CD4-positive, alpha-beta T cell treated with Interleukin-1 beta for 1 hour (primary cell): ENCODE measurements at regions not wholly inside any gene's neighbourhood (a gene's known extent, or its start where the extent isn't known, plus 50 kb on each side); places are given as distances from the start of the nearest gene placed in this dataset.

Experiments
- DNase-seq, 2 donors: peaks; one replicate each; pipeline ENCODE4 v3.0.0-alpha.2; 2020 to 2022

DNA sequence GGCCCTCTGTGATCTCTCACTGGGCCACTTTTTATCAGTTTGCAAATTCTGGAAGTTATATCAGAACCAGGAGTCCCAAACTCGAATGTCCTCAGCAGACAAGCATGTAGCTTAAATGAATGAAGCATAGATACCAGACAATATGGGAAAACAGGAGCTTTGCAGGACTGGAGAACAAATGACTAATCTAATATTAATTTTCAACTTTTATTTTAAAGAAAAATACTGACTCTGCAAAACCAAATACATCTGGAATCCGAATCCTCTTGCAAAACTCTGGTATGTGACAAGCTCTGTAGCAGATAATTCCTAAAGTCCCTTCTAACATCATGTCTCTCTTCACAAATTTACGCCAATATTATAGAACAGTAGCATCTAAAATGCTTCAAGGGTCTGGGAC is 427.4 kb downstream of the TTLL7 start:
- DNase-seq, result no peak

DNA sequence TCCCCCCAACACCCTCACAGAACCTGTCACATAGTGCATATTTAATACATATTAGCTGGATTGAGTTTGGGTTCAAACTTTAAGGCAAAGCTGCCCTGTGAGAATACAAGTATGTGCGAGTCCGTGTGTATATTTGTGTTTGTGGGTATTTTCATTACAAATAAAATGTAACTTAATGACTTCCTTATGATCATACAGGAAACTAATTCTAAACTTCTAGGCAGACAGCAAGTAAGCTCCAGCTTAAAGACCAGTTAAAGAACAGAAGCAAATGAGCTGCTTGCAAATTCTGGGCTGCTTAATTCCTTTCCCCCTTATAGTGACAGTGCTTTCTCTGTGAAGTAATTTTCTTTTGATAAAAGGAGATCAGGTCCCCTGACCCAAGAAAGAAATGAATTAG is 437.6 kb downstream of the TTLL7 start:
- no peak for DNase-seq

DNA sequence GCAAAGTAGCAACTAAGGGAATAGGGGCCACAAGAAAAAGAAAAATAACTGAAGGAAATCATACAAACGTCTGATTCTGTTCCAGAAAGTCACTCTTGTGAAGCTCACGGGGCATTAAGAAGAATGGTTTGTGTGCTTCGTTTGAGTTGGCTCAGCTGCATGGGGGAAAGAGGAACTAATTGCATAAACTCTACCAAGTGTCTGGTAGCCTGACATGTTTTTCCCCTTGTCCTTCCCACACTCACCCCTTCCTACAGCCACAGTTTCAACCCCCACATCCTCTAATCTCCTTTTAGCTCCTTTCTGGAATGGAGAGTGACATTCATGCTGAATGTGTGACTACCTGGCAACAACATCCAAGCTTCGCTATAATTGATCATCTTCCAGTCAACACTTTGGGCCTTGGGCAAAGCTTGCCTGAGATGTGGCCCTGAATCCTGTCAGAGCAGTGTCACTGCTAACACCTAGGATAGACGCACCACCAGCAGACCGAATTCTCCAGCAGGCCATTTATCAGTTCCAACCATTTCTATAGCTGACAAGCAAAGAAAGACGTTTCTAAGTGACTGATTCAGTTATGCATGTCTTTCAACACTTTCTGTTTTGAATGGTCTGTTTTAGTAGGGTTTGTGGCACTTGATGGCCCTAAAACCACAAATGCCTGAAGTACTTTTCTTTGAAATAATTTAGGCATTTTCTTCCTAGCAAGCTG is 439.6 kb downstream of the TTLL7 start:
- no peak for DNase-seq

DNA sequence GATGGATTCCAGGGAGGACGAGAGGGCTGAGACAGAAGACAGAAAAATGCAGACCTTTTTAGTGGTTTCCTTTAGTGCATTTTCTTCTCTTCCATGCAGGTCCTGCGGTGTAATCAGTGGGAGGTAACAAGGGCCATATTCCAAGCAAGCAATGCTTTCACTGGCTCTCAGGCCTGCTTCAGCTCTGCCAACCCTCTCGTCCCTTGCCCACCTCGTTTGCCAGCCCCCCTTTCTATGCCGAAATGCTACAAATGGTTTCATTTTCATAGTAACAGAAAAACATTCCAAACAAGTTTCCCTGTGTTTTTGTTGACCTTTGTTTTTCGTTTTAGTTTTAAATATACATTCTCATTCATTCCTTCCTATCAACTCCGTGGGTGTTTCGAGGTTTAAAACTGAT is 443.1 kb downstream of the TTLL7 start:
- no peak for DNase-seq

DNA sequence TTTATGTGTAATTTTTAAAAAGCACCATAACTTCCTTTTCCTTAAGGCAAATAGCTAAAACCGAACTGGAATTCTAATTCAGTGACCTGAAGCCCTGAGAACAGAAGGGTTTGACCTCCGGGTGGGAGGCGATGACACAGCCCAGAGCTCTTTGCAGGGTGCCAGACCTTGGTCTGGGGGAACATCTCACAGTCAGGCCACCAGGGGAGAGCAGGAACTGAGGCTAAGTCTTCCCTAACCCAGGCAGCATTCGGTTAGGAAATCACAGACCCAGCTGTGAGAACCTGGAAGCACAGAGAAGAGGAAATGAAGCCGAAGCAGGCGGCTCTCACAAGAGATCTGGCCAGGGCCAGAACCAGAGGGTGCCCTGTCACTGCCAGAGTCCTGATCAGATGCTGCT is 444.8 kb downstream of the TTLL7 start:
- DNase-seq, result no peak

DNA sequence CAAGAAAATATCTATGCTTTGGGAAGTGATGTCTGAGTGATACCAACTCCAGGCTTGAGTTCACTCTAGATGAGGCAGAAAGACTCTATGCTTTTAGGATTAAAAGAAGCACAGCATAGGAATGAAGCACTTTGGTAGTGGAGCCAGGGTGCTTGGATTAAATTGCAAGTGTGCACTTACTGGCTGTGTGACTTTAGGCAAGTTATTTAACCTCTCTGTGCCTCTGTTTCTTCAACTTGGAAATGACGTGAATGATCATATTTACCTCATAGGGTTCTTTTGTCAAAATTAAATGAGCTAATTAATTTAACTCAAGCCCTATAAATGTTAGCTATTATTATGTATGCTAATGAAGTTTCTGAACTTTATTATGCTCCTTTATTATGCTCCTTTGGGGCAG is 446.1 kb downstream of the TTLL7 start:
- DNase-seq, result no peak

DNA sequence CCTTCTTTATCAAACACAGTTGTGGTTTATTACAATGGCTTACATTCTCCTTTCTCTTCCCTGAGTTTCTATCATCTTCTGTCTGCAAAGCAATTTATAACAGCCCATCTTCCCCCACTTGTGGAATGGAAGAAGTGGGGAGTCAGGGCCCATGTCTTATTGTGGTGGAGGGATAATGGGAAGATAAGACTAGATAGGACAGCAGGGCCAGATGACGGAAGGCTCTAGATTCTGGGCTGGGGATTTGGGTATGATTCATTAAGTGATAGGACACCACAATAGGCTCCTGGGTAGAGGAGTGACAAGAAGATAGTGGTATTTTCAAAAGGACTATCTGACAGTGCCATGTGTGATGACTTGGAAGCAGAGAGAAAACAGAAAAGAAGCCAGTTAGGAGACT is 450.6 kb downstream of the TTLL7 start:
- DNase-seq, result no peak

DNA sequence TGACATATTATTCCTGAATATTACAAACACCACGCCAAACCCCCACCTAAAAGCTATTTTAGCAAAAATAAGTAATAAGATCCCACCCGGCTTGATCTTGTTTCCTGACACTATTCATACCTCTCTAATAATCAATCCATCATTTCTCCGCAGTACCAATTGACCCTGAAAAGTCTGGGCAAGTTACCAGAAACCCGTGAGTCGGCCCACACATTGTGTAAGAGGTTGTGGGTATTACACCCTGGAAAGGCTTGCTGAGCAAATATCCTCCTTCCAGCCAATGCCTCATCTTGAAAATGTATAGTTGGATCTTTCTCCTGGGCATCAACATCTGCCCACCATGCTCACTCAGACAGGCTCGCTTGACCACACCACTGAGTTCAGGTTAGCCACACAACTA is 451.0 kb downstream of the TTLL7 start:
- DNase-seq, result no peak

DNA sequence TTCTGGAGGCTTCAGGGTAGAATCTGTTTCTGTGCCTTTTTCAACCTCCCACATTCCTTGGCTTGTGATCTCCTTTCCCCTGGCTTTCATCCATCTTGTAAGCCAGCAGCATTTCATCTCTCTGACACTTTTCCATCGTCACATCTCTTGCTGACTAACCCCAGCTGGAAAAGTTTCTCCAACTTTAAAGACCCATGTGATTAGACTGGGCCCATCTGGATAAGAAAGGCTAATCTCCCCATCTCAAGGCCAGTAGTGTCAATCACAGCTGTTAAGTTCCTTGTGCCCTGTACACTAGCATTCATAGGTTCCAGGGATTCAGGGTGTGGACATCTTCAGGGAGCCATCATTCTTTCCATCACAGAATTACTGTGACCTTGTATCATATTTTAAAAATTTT is 452.1 kb downstream of the TTLL7 start:
- no peak for DNase-seq

DNA sequence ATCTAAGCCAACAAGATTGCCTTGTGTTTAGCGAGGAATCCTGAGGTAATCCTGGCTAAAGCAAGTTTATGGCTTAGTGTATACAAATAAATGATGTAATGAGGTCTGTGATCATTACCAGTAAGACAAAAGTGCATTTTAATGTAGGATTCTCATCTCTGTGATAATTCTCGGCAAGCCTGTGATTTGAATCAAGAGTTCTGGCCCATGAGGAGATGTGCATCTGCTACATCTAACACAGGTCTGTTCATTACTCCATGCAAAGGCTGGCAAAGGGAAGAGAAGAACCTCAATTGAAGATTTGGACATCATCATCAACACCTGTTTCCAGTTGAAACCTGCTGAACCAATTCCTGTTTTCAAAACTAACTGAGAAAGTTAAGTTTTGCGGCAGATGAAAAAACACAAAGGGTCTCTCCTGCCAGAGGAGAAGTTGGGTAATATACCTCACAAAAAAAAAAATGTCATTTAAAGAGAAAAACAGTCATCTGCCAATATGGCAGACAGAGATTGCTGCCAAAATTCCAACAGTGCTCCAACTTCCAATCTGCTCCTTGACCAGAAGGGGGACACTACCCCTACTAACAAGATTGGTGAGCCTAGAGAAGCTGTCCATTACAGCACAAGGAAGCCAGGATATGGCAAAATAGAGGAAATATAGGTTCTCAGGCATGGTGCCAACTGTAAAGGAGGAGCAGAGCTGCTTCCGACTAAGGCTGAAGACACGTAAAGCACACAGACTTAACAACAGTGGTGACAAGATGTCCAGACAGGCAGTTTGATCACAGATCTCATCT is 453.7 kb downstream of the TTLL7 start:
- no peak for DNase-seq

DNA sequence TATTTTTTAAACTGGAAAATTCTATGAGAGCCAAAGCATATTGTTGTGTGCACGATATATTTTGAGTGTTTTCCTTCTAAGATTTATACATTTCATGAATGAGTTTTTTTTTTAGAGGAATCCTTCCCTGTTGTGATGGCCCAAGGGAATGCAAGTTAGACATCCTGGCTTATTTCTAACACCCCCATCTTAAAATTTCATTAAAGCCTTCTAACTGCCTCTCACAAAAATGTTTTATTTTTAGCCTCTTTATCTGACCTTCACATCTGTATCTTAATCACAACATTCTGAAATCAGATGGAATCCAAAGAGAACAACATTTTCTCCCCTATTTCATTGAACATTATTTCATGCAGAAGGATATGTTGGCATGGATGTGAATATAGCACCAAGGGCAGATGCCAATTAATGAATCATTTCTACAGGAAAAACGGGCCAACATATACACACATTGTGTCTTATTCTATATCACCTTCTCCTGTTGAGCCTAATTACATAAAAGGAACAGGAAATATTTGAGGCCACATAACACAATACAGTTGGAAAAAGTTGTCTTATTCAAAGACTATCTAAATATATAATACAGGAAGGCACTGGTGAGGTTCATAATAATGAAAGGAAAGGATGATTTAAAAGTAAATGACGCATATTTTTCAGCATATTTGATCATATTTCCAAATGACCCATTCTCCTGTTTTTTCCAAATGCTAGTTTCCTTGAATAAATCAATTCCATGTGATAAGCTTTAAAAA is 455.5 kb downstream of the TTLL7 start:
- DNase-seq, result no peak

DNA sequence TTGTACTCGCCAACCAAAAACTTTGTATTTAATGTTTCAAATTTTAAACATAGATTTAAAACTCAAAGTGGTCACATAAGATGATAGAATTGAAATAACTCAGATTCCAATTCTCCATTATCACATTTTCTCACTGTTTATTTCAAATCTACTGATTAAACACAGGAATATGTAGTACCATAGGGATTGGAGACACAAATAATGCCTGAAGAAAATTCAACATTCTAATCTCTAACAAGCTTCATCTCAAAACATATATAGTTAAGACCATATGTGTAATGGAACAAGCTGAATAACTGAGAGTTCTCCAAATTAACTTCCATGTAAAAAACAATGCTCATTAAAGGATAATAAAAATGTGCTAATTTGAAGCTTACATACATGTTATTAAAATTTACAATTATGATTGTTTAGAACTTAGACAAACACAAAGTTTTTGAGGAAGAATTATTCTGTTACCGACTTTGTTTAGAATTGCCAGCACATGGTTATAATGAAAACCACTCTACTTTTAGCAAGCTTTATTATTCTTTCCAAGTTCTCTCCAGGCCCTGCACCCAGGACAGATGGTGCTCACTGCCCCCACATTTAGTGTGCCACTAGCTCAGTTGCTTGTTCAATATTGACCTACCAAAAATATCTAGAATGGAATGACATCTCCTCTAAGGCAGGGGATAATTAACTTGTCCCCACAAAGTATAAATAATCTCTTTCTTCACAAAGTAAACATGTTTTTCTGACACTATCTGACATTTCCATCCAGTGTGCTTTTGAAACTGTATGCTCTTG is 467.2 kb downstream of the TTLL7 start:
- DNase-seq, result no peak

DNA sequence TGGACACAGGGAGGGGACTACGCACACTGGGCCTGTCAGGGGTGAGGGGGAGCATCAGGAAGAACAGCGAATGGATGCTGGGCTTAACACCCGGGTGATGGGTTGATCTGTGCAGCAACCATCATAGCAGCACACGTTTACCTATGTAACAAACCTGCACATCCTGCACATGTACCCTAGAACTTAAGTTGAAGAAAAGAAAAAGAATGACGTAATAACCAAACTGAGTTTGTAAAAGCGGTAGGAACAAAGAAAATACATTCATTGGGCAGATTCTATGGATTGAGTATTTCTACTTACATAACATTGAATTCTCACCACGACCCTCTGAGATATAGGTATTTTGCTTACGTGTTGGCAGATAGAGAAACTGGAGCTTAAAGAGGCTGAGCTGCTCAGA is 468.4 kb downstream of the TTLL7 start:
- DNase-seq, result no peak

DNA sequence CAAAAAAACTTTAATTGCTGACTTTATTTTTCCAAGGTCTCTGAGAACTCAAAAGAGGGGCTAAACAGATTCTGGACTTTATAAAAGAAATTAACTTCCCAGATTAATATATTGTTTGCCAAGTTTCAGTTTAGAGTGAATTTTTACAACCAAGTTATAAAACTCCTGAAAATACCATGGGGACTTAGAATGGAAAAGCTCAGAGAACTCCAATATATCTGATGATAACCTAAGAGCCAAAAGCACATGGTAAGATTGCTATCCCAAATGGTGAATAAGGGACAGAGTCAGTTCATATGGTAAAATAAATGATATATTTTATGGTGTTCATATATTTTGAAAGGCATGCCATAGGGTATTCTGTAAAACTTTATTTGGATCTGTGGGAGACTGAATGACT is 470.9 kb downstream of the TTLL7 start:
- no peak for DNase-seq

DNA sequence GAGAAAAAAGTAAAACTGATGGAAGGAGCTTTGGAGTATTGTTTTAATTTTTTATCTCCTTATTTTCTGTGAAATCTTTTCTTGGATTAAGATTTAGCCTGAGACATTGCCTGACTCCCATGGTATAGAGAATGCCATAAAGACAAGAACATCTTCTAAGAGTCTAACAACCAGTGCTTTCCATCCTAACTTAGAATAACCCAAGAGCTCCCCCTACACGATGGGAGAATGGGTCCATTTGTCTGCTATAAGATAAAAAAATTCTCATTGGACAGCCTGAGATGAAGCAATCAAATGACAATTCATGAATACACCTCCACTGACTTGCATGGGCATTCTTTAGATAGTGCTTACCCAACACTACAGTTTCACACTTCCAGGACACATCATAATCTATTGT is 478.1 kb downstream of the TTLL7 start:
- DNase-seq, result no peak

DNA sequence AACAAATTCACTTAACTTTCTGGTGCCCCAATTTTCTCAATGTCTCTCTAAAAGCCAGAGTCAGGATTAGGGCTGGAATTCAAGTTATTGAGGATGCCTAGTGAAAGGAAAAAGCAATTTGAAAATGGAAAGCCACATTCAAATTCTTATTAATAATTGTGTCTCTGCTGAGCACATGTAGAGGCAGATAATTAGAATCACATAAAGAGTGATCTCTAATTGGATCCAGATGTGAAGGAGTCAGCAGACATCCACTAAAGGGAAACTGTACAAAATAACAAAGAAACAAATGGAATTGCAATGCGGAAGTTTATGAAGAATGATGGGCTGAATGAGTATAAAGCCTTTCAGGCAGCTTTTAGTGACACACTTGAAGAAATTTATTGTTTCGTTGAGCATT is 482.6 kb downstream of the TTLL7 start:
- no peak for DNase-seq

DNA sequence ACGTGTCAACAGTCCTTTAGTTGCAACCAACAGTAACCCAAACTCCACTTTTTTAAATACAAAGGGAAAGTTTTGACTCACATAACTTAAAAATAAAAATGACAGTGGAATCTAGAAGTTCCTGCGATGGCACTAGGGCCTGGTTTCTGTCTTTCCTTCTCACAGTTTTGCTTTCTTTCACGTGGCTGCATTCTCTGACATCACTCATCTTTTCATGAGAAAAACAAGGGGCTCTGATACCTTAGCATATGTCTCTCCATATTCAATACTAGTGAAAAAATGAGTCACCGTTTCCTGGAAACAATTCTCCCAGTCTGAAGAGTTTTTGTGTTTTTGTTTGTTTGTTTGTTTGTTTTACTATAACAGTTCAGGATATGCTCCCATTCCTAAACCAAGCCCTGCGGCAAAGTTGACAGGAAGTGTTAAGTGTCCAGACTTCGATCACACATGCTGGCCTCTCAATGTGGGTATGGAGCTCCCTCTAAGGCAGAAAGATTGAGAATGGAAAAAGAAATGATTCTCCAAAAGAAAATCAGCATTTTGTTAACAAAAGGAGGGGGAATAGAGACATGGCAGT is 483.3 kb downstream of the TTLL7 start:
- no peak for DNase-seq

DNA sequence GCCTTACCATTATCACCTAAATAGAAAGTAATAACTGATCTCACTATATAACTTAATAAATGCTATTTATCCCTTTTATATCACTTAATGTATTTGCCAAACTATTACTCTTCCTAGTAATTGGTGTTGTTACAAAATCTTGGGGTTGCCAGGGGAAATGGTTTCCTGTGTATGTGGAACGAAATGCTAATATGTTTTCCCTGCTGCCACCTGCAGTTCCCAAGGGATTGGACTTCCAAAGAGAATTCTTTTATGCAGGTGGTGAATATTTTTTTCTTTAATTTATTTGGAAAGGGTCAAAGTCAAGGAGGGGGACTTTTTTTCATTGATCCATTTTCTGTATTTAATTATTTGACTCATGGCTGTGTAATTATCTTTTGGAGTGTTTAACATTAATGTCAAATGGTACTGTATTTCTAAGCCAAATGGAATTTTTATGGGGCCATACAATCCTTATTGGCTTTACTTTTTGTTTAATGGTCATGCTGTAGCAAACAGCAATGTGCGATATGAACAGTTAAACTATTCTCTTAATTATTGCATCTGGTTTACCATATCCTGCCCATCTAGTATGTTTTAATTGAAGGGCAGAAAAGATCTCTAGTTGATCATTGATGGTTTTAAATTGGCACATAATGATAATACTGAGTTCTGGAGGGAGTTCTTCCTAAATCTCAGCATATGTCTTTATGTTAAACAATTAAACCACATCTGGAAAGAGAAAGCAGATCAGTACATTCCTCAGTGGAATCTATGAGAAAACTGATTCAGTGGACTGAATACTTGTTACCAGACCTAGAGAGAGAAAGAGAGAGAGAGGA is 486.3 kb downstream of the TTLL7 start:
- DNase-seq, result no peak

DNA sequence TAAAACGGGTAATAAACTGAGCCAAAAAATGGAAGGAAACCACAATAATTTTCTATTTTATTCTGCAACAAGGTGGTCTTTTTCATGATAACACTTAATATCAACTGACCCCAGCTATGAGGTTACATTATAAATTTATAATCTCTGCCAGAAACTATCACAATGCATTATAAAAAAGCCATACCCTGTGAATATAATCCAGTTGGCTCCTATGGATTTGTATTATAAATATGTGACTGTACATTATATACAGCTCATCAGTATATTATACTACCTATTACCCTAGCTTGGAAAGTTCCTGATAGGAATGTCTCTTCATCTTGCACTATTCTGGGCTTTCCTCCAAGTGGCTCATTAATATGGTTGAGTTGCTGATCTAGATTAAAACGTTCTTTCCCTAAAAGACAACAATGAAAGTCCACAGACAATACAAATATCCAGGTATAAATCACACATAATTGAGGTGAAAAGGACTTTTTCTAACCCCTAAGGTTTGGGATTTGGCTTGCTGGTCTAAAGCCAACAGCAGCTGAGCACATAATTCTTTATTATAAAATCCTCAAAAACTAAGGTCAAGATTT is 487.7 kb downstream of the TTLL7 start:
- no peak for DNase-seq

DNA sequence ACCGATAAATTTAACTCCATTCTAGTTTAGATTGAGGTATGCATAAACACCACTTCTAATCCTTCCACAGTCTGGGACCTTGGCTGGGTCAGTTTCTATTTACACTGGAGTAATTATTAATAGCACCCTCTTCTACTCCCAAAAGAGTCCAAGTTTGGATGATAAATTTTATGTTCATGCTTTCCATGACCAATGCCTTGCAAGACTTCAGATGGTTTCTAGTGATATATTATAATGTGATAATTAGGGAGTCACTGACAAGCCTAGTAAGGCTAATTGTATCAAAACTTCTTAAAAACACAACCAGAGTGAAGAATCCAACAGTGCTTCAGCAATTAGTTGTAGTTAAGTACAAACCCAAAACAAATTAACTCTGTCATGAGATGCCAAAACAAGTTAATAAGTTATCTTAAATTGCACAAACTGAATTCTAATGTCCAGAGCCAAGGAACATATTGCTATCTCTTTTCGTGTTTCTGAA is 489.6 kb downstream of the TTLL7 start:
- DNase-seq, result no peak

DNA sequence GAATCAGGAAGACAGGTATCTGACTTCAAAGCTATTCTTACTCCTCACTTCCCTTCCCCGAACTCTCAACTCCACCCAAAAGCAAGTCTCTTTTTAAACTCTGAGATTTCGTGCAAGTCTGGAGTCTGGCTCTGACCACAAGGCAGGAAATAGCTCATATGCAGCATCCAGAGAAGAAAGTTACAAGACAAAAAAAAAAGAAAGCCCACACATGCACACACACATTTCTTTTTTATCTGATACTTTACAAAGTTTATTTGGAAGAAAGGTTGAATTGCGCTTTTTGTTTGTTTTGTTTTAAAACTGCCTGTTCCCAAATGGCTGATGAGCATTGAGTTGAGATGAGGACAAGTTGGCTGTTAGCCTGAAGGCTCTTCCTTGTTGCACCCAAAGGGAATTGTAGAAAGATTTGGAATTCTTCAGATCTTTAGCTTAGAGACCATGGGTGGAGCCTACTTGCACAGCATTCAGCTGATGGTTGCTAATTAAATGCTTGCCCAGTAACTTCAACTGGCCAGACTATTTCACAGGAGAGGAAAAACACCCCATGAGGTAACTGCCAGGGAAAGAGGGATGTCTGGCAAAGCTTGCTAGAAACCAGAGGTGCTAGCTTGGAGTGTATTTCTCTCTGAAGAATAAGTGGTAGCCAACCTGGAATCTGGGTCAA is 490.3 kb downstream of the TTLL7 start:
- peak; percentile 45 to 59 for DNase-seq
